ENCODE measurements at regions not wholly inside any gene's neighbourhood (a gene's known extent, or its start where the extent isn't known, plus 50 kb on each side); places are given as distances from the start of the nearest gene placed in this dataset.

- DNase-seq (ENCODE audit: low spot score), result no peak
- TF ChIP-seq, protein P1, sequence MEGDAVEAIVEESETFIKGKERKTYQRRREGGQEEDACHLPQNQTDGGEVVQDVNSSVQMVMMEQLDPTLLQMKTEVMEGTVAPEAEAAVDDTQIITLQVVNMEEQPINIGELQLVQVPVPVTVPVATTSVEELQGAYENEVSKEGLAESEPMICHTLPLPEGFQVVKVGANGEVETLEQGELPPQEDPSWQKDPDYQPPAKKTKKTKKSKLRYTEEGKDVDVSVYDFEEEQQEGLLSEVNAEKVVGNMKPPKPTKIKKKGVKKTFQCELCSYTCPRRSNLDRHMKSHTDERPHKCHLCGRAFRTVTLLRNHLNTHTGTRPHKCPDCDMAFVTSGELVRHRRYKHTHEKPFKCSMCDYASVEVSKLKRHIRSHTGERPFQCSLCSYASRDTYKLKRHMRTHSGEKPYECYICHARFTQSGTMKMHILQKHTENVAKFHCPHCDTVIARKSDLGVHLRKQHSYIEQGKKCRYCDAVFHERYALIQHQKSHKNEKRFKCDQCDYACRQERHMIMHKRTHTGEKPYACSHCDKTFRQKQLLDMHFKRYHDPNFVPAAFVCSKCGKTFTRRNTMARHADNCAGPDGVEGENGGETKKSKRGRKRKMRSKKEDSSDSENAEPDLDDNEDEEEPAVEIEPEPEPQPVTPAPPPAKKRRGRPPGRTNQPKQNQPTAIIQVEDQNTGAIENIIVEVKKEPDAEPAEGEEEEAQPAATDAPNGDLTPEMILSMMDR (IDR thresholded peaks at IDR 0.05; ENCODE audit: extremely low read depth, missing control alignments), result no peak
Observed at GRCh38 chr5:5979761-5980537, 398.4 kb downstream of the MED10 start.

DNA sequence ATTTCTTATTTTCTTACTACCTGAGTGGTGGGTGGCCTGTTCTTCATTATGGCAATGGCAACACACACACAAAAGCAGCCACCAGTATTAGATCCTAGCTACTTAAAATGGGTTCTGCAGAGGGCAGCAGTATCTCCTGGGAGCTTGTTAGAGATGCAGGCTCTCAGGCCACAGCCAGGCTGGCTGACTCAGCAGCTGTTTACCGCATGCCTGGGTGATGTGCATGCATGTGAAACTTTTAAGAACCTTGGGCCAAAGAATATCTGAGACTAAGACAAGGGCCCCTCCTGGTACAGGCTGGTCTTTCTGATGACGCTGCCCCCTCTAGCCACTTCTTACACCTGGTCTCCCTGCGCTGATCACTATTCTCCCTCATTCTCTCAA, 399.0 kb downstream of the MED10 start:
- no peak for DNase-seq (ENCODE audit: low spot score)
- TF ChIP-seq, protein P1 (IDR thresholded peaks at IDR 0.05; ENCODE audit: extremely low read depth, missing control alignments), result no peak

DNA sequence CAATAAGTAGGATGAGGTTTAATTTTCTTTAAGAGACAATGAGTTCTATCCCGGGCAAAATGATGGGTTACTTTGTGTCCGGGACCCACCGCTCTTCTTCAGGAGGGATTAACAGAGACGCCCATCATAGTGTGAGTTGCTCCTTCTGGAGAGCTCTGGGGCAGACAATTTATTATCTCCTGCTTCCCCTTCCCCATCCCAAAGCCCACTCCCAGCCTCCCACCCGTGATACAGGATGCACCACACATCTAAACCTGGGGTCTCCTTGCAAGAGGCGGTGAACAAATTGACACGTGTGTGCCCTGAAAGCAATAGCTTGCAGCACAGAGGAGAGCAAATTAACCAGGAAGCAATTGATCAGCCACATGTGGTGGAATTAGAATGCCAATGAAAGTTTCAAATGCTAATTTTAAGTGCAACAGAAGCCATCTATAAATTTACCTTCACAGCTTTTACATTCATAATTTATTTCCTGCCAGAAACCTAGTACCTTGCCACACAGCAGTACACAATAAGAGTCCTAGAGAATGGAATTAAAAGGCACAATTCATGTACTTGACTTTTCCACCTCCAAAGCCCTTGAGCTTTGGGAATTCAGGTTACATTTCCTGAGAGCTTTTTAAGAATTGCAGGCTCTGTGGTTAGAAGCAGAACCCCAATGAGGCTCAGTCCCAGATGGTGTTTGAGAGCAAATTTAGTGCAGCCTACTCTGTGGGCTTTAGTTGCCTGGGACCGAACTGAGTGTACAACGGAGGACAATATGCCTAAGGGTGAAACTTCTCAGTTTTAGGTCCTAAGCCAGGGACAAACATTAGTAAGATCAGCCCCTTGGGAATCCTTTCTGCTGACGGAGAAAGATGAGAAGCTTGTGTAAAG, 399.6 kb downstream of the MED10 start:
- TF ChIP-seq, protein P1 (IDR thresholded peaks at IDR 0.05; ENCODE audit: extremely low read depth, missing control alignments), result no peak
- no peak for DNase-seq (ENCODE audit: low spot score)

- DNase-seq (ENCODE audit: low spot score), result no peak
- TF ChIP-seq, protein P1 (IDR thresholded peaks at IDR 0.05; ENCODE audit: extremely low read depth, missing control alignments), result no peak
Observed at GRCh38 chr5:5971203-5971602, 407.1 kb downstream of the MED10 start.

- DNase-seq (ENCODE audit: low spot score), result no peak
- TF ChIP-seq, protein P1 (IDR thresholded peaks at IDR 0.05; ENCODE audit: extremely low read depth, missing control alignments), result no peak
Observed at GRCh38 chr5:5969942-5970483, 408.3 kb downstream of the MED10 start.

GRCh38 chr5:5968981-5969380, 409.4 kb downstream of the MED10 start:
- TF ChIP-seq, protein P1 (IDR thresholded peaks at IDR 0.05; ENCODE audit: extremely low read depth, missing control alignments), result no peak
- DNase-seq (ENCODE audit: low spot score), result no peak

GRCh38 chr5:5967944-5968343, 410.4 kb downstream of the MED10 start:
- TF ChIP-seq, protein P1 (IDR thresholded peaks at IDR 0.05; ENCODE audit: extremely low read depth, missing control alignments), result no peak
- no peak for DNase-seq (ENCODE audit: low spot score)
